Breast epithelium (tissue), 3 donors: ENCODE measurements at regions not wholly inside any gene's neighbourhood (a gene's known extent, or its start where the extent isn't known, plus 50 kb on each side); places are given as distances from the start of the nearest gene placed in this dataset.

Source experiments
- CTCF ChIP-seq, 3 donors: fragments of 450-650 bp; IDR thresholded peaks; one replicate each; pipeline ENCODE4 v1.5.1; 2016 to 2017; ENCODE audit warnings: antibody characterized with exemption in 3 of 3, mild to moderate bottlenecking in 3 of 3, moderate library complexity in 3 of 3
- POLR2A ChIP-seq: fragments of 450-650 bp; IDR thresholded peaks from one replicate; pipeline ENCODE4 v1.6.1; 2016; ENCODE audit warnings: antibody characterized with exemption, mild to moderate bottlenecking, moderate library complexity

GRCh38 chr10:57468894-57469432, 798.7 kb downstream of the IPMK start:
- no peak for TF ChIP-seq CTCF (IDR thresholded peaks at IDR 0.05)
- no peak for TF ChIP-seq POLR2A
